ENCODE measurements at regions not wholly inside any gene's neighbourhood (a gene's known extent, or its start where the extent isn't known, plus 50 kb on each side); places are given as distances from the start of the nearest gene placed in this dataset.

GRCh38 chr13:99756281-99756680 lies 215.3 kb downstream of the ZIC5 start:
- no peak for TF ChIP-seq MTF2 (CRISPR knock-in tag; IDR thresholded peaks at IDR 0.05; ENCODE audit: borderline replicate concordance)
- no peak for TF ChIP-seq TGIF2 (CRISPR knock-in tag; IDR thresholded peaks at IDR 0.05)
- TF ChIP-seq CTCF (CRISPR knock-in tag; IDR thresholded peaks at IDR 0.05) = no peak
- no peak for TF ChIP-seq NONO (IDR thresholded peaks at IDR 0.05)
- no peak for TF ChIP-seq NONO (CRISPR knock-in tag; conservative IDR thresholded peaks at IDR 0.05)
- no peak for TF ChIP-seq TBL1XR1 (IDR thresholded peaks at IDR 0.05; ENCODE audit: borderline replicate concordance, low read length, partially characterized antibody)
- no peak for TF ChIP-seq SMAD1 (CRISPR knock-in tag; IDR thresholded peaks at IDR 0.05; ENCODE audit: borderline replicate concordance, low read depth)
- TF ChIP-seq DNMT1 (CRISPR knock-in tag; IDR thresholded peaks at IDR 0.05) = no peak
- no peak for TF ChIP-seq ZNF792 (CRISPR knock-in tag; IDR thresholded peaks at IDR 0.05)
- no peak for TF ChIP-seq ZNF709 (CRISPR knock-in tag; IDR thresholded peaks at IDR 0.05)
- no peak for TF ChIP-seq PRPF4 (IDR thresholded peaks at IDR 0.05; ENCODE audit: low read depth, low read length, poor library complexity, severe bottlenecking)
- no peak for TF ChIP-seq ZNF207 (IDR thresholded peaks at IDR 0.05; ENCODE audit: borderline replicate concordance)
- no peak for TF ChIP-seq SNAPC5 (CRISPR knock-in tag; IDR thresholded peaks at IDR 0.05; ENCODE audit: borderline replicate concordance)
- no peak for TF ChIP-seq ZNF772 (CRISPR knock-in tag; IDR thresholded peaks at IDR 0.05)
- no peak for TF ChIP-seq ESRRA (CRISPR knock-in tag; IDR thresholded peaks at IDR 0.05; ENCODE audit: low read depth)
